Fibroblast of the aortic adventitia (primary cell): ENCODE measurements at regions not wholly inside any gene's neighbourhood (a gene's known extent, or its start where the extent isn't known, plus 50 kb on each side); places are given as distances from the start of the nearest gene placed in this dataset.

Source experiments
- DNase-seq: peaks from one replicate; pipeline ENCODE4 v3.0.0-alpha.2; 2010; ENCODE audit warnings: low read depth
- H3K4me3 ChIP-seq: 2 replicates; pipeline ENCODE4 v1.5.1; 2011; ENCODE audit warnings: low read depth, mild to moderate bottlenecking, control low read depth, low read length, moderate library complexity
- TF ChIP-seq, protein P1 (sequence below): IDR thresholded peaks from 2 replicates; pipeline ENCODE4 v1.5.1; 2011; ENCODE audit warnings: mild to moderate bottlenecking, low read length, control low read depth, inconsistent platforms; ENCODE audit not compliant: insufficient read depth

DNA sequence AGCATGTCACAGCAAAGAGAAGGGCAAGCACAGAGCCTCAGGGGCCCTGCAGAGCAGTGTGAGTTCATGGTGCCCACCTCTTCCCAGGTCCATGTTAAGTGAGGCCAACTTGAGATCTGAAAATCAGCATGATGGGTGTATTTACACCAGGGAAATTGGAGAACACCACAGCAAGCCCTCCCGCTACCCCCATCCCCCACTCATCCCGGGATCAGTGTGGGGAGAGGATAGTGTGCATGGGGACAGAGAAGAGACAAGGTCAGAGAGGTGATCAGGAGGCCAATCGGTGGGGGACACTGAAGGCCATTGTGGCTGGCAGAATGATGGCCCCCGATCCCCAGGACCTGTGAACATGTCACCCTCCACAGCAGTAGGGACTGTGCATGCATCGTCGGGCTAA, 54.7 kb downstream of the PTGR3 start:
- no peak for DNase-seq
- H3K4me3 ChIP-seq, result no peak overlapping the region
- TF ChIP-seq, protein P1, sequence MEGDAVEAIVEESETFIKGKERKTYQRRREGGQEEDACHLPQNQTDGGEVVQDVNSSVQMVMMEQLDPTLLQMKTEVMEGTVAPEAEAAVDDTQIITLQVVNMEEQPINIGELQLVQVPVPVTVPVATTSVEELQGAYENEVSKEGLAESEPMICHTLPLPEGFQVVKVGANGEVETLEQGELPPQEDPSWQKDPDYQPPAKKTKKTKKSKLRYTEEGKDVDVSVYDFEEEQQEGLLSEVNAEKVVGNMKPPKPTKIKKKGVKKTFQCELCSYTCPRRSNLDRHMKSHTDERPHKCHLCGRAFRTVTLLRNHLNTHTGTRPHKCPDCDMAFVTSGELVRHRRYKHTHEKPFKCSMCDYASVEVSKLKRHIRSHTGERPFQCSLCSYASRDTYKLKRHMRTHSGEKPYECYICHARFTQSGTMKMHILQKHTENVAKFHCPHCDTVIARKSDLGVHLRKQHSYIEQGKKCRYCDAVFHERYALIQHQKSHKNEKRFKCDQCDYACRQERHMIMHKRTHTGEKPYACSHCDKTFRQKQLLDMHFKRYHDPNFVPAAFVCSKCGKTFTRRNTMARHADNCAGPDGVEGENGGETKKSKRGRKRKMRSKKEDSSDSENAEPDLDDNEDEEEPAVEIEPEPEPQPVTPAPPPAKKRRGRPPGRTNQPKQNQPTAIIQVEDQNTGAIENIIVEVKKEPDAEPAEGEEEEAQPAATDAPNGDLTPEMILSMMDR, result no peak

DNA sequence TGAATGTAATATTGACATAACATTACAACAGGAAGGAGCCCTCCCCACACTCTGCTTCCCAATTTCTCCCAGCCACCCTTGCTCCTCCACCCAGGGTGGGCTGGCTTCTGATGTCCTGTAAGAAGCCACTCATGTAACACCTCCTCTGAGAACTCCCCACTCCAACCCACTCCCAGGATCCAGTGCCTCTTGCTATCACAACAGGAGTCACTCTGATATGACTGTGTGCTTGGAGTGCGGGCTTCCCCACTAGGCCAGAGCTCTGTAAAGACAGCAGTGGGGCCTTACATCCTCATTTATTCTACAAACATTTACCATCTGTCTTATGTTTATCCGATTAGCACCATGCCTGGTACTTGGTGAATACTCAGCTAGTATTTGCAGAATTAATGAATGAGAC, 65.1 kb downstream of the PTGR3 start:
- no peak for DNase-seq
- TF ChIP-seq, protein P1, result no peak
- no peak overlapping the region for H3K4me3 ChIP-seq

DNA sequence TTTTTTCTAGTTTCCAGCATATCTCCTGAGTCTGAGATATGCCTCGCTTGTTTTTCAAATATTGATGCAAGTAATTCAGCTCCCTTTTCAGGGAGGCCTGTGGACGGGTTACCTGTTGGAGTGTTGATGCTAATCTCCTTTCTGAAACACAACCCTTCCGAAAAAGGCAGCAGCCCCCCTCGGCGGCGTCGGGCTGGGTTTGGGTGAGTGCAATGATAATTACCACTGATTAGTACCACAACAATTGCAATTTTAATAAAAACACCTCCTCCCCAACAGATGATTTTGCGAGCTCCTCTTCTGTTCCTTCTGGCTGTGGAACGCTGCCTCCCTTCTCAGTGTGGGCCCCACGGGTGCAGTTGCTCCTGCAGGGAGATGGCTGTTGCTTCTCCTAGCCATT, 66.3 kb downstream of the PTGR3 start:
- H3K4me3 ChIP-seq, result no peak overlapping the region
- no peak for DNase-seq
- TF ChIP-seq, protein P1, result no peak

DNA sequence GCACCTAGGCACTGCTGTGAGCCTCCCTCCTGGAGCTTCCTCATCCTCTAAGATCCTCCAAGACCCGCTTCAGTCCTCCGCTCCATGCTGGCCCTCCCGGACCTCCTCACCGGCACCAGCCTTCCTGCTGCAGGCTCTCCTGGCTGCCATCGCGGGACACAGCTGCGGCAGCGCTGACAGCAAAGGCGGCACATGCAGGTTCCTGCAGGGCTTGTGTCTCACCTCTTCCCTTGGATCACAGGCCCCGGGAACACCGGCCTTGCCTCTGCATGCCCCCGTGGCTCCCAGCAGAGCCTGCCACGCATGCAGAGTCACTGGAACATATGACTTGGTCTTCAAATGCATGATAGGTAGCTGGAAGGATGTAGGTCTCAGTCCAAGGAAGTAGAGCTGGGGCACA, 67.2 kb downstream of the PTGR3 start:
- H3K4me3 ChIP-seq, result no peak overlapping the region
- TF ChIP-seq, protein P1, result no peak
- no peak for DNase-seq

DNA sequence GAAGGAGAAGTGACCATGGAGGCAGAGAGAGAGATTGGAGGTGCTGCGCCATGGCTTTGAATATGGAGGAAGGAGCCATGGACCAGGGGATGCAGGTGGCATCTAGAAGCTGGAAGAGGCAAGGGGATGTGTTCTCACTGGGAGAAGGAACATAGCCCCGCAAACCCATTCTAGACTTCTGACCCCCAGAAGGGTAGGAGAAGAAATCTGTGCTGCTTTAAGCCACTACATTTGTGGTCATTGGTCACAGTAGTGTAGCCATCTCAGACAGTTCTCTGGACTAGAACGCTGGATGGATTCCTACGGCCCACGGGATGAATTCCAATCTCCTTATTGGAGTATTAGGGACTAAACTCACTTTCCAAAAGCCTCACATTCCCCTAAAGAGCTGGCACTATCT, 67.8 kb downstream of the PTGR3 start:
- TF ChIP-seq, protein P1, result no peak
- no peak overlapping the region for H3K4me3 ChIP-seq
- DNase-seq, result no peak

DNA sequence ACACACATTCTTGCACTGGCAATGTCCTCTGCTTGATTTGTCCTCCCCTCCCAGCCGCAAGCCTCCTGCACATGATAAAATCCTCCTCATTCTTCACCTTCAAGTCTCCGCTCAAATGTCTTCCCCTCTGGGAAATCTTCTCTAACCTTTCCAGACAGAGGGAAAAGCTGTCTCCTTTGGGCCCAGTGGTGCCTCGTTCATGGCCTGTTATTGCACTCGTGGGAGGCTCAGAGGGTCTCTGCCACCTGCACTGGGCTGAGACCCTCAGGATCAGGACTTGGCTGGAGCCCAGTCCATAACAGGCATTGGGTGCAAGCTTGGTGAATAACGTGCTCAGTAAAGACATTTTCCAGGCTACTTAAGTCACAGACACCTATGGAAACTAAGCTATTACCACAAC, 68.6 kb downstream of the PTGR3 start:
- no peak for DNase-seq
- H3K4me3 ChIP-seq, result no peak overlapping the region
- TF ChIP-seq, protein P1, result no peak

DNA sequence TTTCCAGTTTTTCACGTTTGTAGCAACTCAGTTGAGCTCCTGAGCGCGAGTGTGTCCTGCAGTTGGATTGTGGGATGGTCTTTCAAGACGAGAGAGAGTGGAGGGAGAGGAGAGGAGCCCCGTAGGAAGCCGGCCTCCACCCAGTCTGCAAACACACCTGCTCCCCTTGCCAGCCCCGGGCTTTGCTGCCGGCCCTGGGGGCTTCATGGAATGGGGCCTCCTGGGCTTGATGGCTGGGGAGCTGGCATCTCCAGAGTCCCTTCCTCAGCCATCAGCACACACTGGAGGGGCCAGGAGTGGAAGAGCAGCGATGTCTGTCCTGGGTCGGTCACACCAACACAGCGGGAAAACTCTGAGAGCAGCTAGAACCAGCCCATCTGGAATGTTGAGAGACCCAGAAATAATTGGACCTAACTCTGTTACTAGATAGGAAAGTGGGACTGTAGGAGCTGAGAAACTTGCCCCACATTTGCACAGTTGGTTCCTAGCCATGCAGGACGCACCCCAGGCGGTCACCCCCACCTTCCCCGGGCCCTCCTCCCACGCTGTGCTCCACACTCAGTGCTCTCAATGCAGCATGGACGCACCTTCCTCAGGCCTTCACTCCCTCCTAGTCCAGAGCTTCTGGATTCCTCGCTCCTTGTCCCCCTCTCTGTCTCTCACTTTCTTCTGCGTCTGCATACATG, 69.6 kb downstream of the PTGR3 start:
- DNase-seq, result no peak
- H3K4me3 ChIP-seq, result no peak overlapping the region
- TF ChIP-seq, protein P1, result no peak
